HEK293 (cell line): ENCODE measurements at regions not wholly inside any gene's neighbourhood (a gene's known extent, or its start where the extent isn't known, plus 50 kb on each side); places are given as distances from the start of the nearest gene placed in this dataset.

Experiments used
- CTCF ChIA-PET: fragments of 350-600 bp; formaldehyde crosslinking; extraction: SDS; loops from one replicate; lab custom pipeline; 2021; ENCODE audit warnings: antibody characterized with exemption; lab: Yijun Ruan, JAX
- POLR2A ChIA-PET: fragments of 300-600 bp; formaldehyde crosslinking; extraction: SDS; loops from one replicate; lab custom pipeline; 2020; ENCODE audit warnings: antibody characterized with exemption, inconsistent platforms; lab: Yijun Ruan, JAX
- H3K27ac ChIP-seq: fragments of 200-500 bp; sonication (Bioruptor generic); 2 replicates; pipeline ENCODE4 v1.5.1; 2014; ENCODE audit warnings: low read depth, low read length, control low read depth, inconsistent platforms; ENCODE audit errors: extremely low read depth
- H3K36me3 ChIP-seq, 2 experiments: fragments of 200-500 bp in 1 of 2; sonication (Bioruptor generic) in 1 of 2; 1 replicate in 1 of 2; 2 replicates in 1 of 2; pipeline ENCODE4 v1.5.1; 2014 to 2017; ENCODE audit warnings: inconsistent platforms in 2 of 2, low read length in 2 of 2; ENCODE audit not compliant: control insufficient read depth in 2 of 2, insufficient read depth in 1 of 2
- H3K4me1 ChIP-seq: fragments of 200-500 bp; sonication (Bioruptor generic); 2 replicates; pipeline ENCODE4 v1.5.1; 2014; ENCODE audit warnings: mild to moderate bottlenecking, low read length, inconsistent platforms; ENCODE audit not compliant: control insufficient read depth, insufficient read depth
- H3K4me3 ChIP-seq: 2 replicates; pipeline ENCODE4 v1.5.1; 2011; ENCODE audit warnings: low read depth, mild to moderate bottlenecking, control low read depth, low read length, moderate library complexity
- H3K9me3 ChIP-seq: fragments of 200-500 bp; sonication (Bioruptor generic); 2 replicates; pipeline ENCODE4 v1.5.1; 2014; ENCODE audit warnings: low read depth, low read length, inconsistent platforms; ENCODE audit not compliant: control insufficient read depth, insufficient read depth
- AEBP2 ChIP-seq: fragments of 450-650 bp; formaldehyde crosslinking; IDR thresholded peaks from 2 replicates; pipeline ENCODE4 v1.5.1; 2016; ENCODE audit warnings: missing biosample characterization, missing genetic modification characterization, borderline replicate concordance
- HIC1 ChIP-seq: fragments of 450-650 bp; formaldehyde crosslinking; IDR thresholded peaks from 2 replicates; pipeline ENCODE4 v1.5.1; 2016; ENCODE audit warnings: missing biosample characterization, missing genetic modification characterization
- MEIS1 ChIP-seq: sonication (generic); formaldehyde crosslinking; IDR thresholded peaks from 2 replicates; pipeline ENCODE4 v1.8.1; 2022; ENCODE audit warnings: missing genetic modification reagents, mild to moderate bottlenecking, borderline replicate concordance
- REPIN1 ChIP-seq: fragments of 450-650 bp; formaldehyde crosslinking; IDR thresholded peaks from 2 replicates; pipeline ENCODE4 v1.5.1; 2017; ENCODE audit warnings: missing biosample characterization, missing genetic modification characterization, low read depth
- ZNF114 ChIP-seq: fragments of 450-650 bp; formaldehyde crosslinking; IDR thresholded peaks from 2 replicates; pipeline ENCODE4 v1.5.0; 2017; ENCODE audit warnings: missing biosample characterization, missing genetic modification characterization
- ZNF18 ChIP-seq: fragments of 450-650 bp; formaldehyde crosslinking; IDR thresholded peaks from 2 replicates; pipeline ENCODE4 v1.5.1; 2016; ENCODE audit warnings: missing biosample characterization, missing genetic modification characterization
- ZNF202 ChIP-seq: fragments of 450-650 bp; formaldehyde crosslinking; IDR thresholded peaks from 2 replicates; pipeline ENCODE4 v1.5.1; 2016; ENCODE audit warnings: missing biosample characterization, missing genetic modification characterization, borderline replicate concordance
- ZNF248 ChIP-seq: fragments of 450-650 bp; formaldehyde crosslinking; IDR thresholded peaks from 2 replicates; pipeline ENCODE4 v1.5.1; 2017; ENCODE audit warnings: missing biosample characterization, missing genetic modification characterization
- ZNF26 ChIP-seq: fragments of 450-650 bp; formaldehyde crosslinking; IDR thresholded peaks from 2 replicates; pipeline ENCODE4 v1.5.1; 2016; ENCODE audit warnings: missing biosample characterization, missing genetic modification characterization
- ZNF266 ChIP-seq: fragments of 450-650 bp; formaldehyde crosslinking; IDR thresholded peaks from 2 replicates; pipeline ENCODE4 v1.5.1; 2016; ENCODE audit warnings: missing biosample characterization, missing genetic modification characterization, low read depth
- ZNF398 ChIP-seq: fragments of 450-650 bp; formaldehyde crosslinking; IDR thresholded peaks from 2 replicates; pipeline ENCODE4 v1.5.1; 2017; ENCODE audit warnings: missing biosample characterization, missing genetic modification characterization
- ZNF518A ChIP-seq: fragments of 450-650 bp; formaldehyde crosslinking; conservative IDR thresholded peaks from 2 replicates; pipeline ENCODE4 v1.5.1; 2016; ENCODE audit warnings: low read depth, missing biosample characterization, missing genetic modification characterization
- ZNF555 ChIP-seq: fragments of 450-650 bp; formaldehyde crosslinking; conservative IDR thresholded peaks from 2 replicates; pipeline ENCODE4 v1.5.1; 2017; ENCODE audit warnings: missing biosample characterization, mild to moderate bottlenecking, missing genetic modification characterization, inconsistent platforms
- ZNF561 ChIP-seq: fragments of 450-650 bp; IDR thresholded peaks from 2 replicates; pipeline ENCODE4 v1.5.1; 2018; ENCODE audit warnings: missing biosample characterization, missing genetic modification characterization, borderline replicate concordance
- ZNF624 ChIP-seq: fragments of 450-650 bp; formaldehyde crosslinking; IDR thresholded peaks from 2 replicates; pipeline ENCODE4 v1.5.1; 2017; ENCODE audit warnings: missing biosample characterization, missing genetic modification characterization
- ZNF747 ChIP-seq: fragments of 450-650 bp; formaldehyde crosslinking; IDR thresholded peaks from 2 replicates; pipeline ENCODE4 v1.5.1; 2016; ENCODE audit warnings: missing biosample characterization, missing genetic modification characterization
- ZSCAN5A ChIP-seq: fragments of 450-650 bp; formaldehyde crosslinking; IDR thresholded peaks from 2 replicates; pipeline ENCODE4 v1.5.1; 2016; ENCODE audit warnings: missing biosample characterization, missing genetic modification characterization

- no peak overlapping the region for H3K27ac ChIP-seq
- ChIA-PET CTCF (interaction anchor here (2.7 kb wide), 1 partner anchor 10 kb away, joined by 10 read pairs; no protein-coding TSS in a partner anchor), POLR2A (no interaction called here)
- no peak for TF ChIP-seq ZNF747
- TF ChIP-seq ZNF266 (tag by site-specific recombination) = no peak
- TF ChIP-seq ZNF555 (tag by site-specific recombination) = no peak
- no peak for TF ChIP-seq MEIS1
- no peak for TF ChIP-seq HIC1 (tag by site-specific recombination)
- no peak for TF ChIP-seq ZSCAN5A
- no peak for TF ChIP-seq ZNF26 (tag by site-specific recombination)
- TF ChIP-seq ZNF248 (tag by site-specific recombination) = no peak
- TF ChIP-seq ZNF18 (tag by site-specific recombination) = no peak
- no peak for TF ChIP-seq REPIN1 (tag by site-specific recombination)
- no peak for TF ChIP-seq ZNF202 (tag by site-specific recombination)
- no peak for TF ChIP-seq ZNF518A (tag by site-specific recombination)
- TF ChIP-seq ZNF398 (tag by site-specific recombination) = no peak
- TF ChIP-seq ZNF114 = no peak
- no peak for TF ChIP-seq ZNF624 (tag by site-specific recombination)
- no peak for TF ChIP-seq AEBP2 (tag by site-specific recombination)
- no peak for TF ChIP-seq ZNF561
- no peaks in the 10 kb centered on the region for H3K9me3 ChIP-seq
- no peaks in the 10 kb centered on the region for H3K36me3 ChIP-seq
- no peak overlapping the region for H3K4me3 ChIP-seq
- no peaks in the 10 kb centered on the region for H3K4me1 ChIP-seq
Measured at GRCh38 chr4:153075836-153076518, 128.3 kb upstream of the TRIM2 start.
